A673 (cell line): ENCODE measurements at regions not wholly inside any gene's neighbourhood (a gene's known extent, or its start where the extent isn't known, plus 50 kb on each side); places are given as distances from the start of the nearest gene placed in this dataset.

Experiments used
- EZH2 ChIP-seq: fragments of 200-600 bp; sonication (generic); IDR thresholded peaks from 2 replicates; pipeline ENCODE4 v1.6.1; 2017; ENCODE audit warnings: borderline replicate concordance, low read depth, mild to moderate bottlenecking, mixed read lengths, antibody characterized with exemption, low read length; ENCODE audit not compliant: poor library complexity, severe bottlenecking
- TF ChIP-seq, protein P1 (sequence below): fragments of 300-800, 200-600 bp; sonication (generic); conservative IDR thresholded peaks from 2 replicates; pipeline ENCODE4 v1.5.1; 2017; ENCODE audit warnings: low read depth, mild to moderate bottlenecking, antibody characterized with exemption, low read length, moderate library complexity, mixed read lengths

DNA sequence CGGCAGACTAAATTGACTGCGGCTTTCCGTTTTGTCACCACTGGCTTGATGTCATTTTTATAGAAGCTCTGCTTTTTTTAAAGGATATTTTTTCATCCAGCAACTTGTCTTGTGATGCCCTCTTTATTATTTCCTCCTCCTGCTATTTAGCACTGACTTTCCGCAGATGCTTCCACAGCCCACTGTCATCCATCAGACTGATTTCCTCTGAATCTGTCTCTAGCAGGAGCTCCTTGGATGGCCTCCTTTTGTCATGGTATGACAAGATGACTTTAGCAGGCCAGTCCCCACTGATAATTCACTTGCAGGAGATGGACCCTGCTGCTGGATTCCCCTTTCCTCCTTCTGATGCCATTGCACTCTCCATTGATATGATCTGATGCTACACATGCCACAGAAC lies 454.6 kb downstream of the TSN start:
- TF ChIP-seq, protein P1, sequence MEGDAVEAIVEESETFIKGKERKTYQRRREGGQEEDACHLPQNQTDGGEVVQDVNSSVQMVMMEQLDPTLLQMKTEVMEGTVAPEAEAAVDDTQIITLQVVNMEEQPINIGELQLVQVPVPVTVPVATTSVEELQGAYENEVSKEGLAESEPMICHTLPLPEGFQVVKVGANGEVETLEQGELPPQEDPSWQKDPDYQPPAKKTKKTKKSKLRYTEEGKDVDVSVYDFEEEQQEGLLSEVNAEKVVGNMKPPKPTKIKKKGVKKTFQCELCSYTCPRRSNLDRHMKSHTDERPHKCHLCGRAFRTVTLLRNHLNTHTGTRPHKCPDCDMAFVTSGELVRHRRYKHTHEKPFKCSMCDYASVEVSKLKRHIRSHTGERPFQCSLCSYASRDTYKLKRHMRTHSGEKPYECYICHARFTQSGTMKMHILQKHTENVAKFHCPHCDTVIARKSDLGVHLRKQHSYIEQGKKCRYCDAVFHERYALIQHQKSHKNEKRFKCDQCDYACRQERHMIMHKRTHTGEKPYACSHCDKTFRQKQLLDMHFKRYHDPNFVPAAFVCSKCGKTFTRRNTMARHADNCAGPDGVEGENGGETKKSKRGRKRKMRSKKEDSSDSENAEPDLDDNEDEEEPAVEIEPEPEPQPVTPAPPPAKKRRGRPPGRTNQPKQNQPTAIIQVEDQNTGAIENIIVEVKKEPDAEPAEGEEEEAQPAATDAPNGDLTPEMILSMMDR, result no peak
- TF ChIP-seq EZH2, result no peak
